DND-41 (cell line): ENCODE measurements at regions not wholly inside any gene's neighbourhood (a gene's known extent, or its start where the extent isn't known, plus 50 kb on each side); places are given as distances from the start of the nearest gene placed in this dataset.

ENCODE experiments used
- ATAC-seq: fragments of 200-7000 bp; cut with Tn5 transposase; 3 replicates; pipeline ENCODE4 v1.9.1; 2021; ENCODE audit warnings: low read depth; ENCODE audit not compliant: insufficient read depth
- DNase-seq: peaks from one replicate; pipeline ENCODE4 v3.0.0-alpha.2; 2020
- H2AFZ ChIP-seq: 2 replicates; pipeline ENCODE4 v1.6.0; 2012; ENCODE audit warnings: low read depth, low read length
- H3K27ac ChIP-seq: 2 replicates; pipeline ENCODE4 v1.5.1; 2012; ENCODE audit warnings: low read length, inconsistent platforms
- H3K27me3 ChIP-seq: fragments of 200-600 bp; sonication (generic); 2 replicates; pipeline ENCODE4 v1.6.0; 2012; ENCODE audit warnings: low read length, mild to moderate bottlenecking, inconsistent platforms; ENCODE audit not compliant: insufficient read depth, poor library complexity
- H3K36me3 ChIP-seq: 2 replicates; pipeline ENCODE4 v1.5.1; 2012; ENCODE audit warnings: low read length, inconsistent platforms; ENCODE audit not compliant: insufficient read depth
- H3K4me1 ChIP-seq: 2 replicates; pipeline ENCODE4 v1.5.1; 2012; ENCODE audit warnings: mild to moderate bottlenecking, low read length; ENCODE audit not compliant: insufficient read depth
- H3K4me2 ChIP-seq: 2 replicates; pipeline ENCODE4 v1.6.0; 2012; ENCODE audit warnings: mild to moderate bottlenecking, moderate library complexity, low read length, inconsistent platforms; ENCODE audit not compliant: insufficient read depth
- H3K4me3 ChIP-seq, 2 experiments: fragments of 200-600 bp in 1 of 2; shearing (Covaris generic) in 1 of 2; 2 replicates each; pipeline ENCODE4 v1.5.1; 2012 to 2016; ENCODE audit warnings: inconsistent platforms in 2 of 2, low read length in 2 of 2, mild to moderate bottlenecking in 2 of 2, low read depth in 1 of 2, moderate library complexity in 1 of 2
- H3K79me2 ChIP-seq: 2 replicates; pipeline ENCODE4 v1.6.0; 2012; ENCODE audit warnings: low read length, inconsistent platforms; ENCODE audit not compliant: insufficient read depth
- H3K9ac ChIP-seq: 2 replicates; pipeline ENCODE4 v1.6.0; 2012; ENCODE audit warnings: low read depth, mild to moderate bottlenecking, inconsistent platforms, low read length, moderate library complexity
- H3K9me3 ChIP-seq: 2 replicates; pipeline ENCODE4 v1.5.1; 2012; ENCODE audit warnings: low read length, moderate library complexity, mild to moderate bottlenecking, inconsistent platforms; ENCODE audit not compliant: insufficient read depth, severe bottlenecking
- H4K20me1 ChIP-seq: 2 replicates; pipeline ENCODE4 v1.6.0; 2012; ENCODE audit warnings: low read length; ENCODE audit not compliant: insufficient read depth
- CTCF ChIP-seq: IDR thresholded peaks from 2 replicates; pipeline ENCODE4 v1.5.1; 2012; ENCODE audit warnings: borderline replicate concordance, low read length, moderate library complexity, mild to moderate bottlenecking; ENCODE audit not compliant: poor library complexity, severe bottlenecking; ENCODE audit errors: extremely low read depth
- EZH2 ChIP-seq: IDR thresholded peaks from 3 replicates; pipeline ENCODE4 v1.6.1; 2012; ENCODE audit warnings: borderline replicate concordance, low read depth, mild to moderate bottlenecking, moderate library complexity, low read length, inconsistent platforms; ENCODE audit not compliant: severe bottlenecking

GRCh38 chr10:78996792-78997129, 72.0 kb upstream of the ZMIZ1 start:
- no peaks in the 10 kb centered on the region for H3K27me3 ChIP-seq
- H3K27ac ChIP-seq = no peak overlapping the region
- H4K20me1 ChIP-seq = 0 out of 2 replicates have a peak, but pooled peaks cover 2% of the 10 kb centered on the region
- no peaks in the 10 kb centered on the region for H3K4me1 ChIP-seq
- H3K36me3 ChIP-seq = no peaks in the 10 kb centered on the region
- DNase-seq (no peak), ATAC-seq (no peak)
- no peaks in the 10 kb centered on the region for H3K79me2 ChIP-seq
- no peak overlapping the region for H3K4me3 ChIP-seq
- TF ChIP-seq CTCF (no peak), EZH2 (no peak)
- no peaks in the 10 kb centered on the region for H3K9me3 ChIP-seq
- H2AFZ ChIP-seq = no peak overlapping the region
- no peak overlapping the region for H3K9ac ChIP-seq
- no peak overlapping the region for H3K4me2 ChIP-seq

GRCh38 chr10:78997635-78998618, 70.8 kb upstream of the ZMIZ1 start:
- Histone ChIP-seq H3K9me3 (no peaks in the 10 kb centered on the region), H3K79me2 (no peaks in the 10 kb centered on the region), H3K4me2 (no peak overlapping the region), H3K27ac (no peak overlapping the region), H3K36me3 (no peaks in the 10 kb centered on the region), H3K4me3 (no peak overlapping the region), H2AFZ (no peak overlapping the region), H4K20me1 (0 out of 2 replicates have a peak, but pooled peaks cover 2% of the 10 kb centered on the region), H3K27me3 (no peaks in the 10 kb centered on the region), H3K4me1 (no peaks in the 10 kb centered on the region), H3K9ac (no peak overlapping the region)
- TF ChIP-seq EZH2 (no peak), CTCF (no peak)
- DNase-seq (no peak), ATAC-seq (peak; percentile 75)

GRCh38 chr10:79001082-79001885, 67.5 kb upstream of the ZMIZ1 start:
- H3K4me3 ChIP-seq = no peak overlapping the region
- 0 out of 2 replicates have a peak, but pooled peaks cover 2% of the 10 kb centered on the region for H4K20me1 ChIP-seq
- no peaks in the 10 kb centered on the region for H3K27me3 ChIP-seq
- DNase-seq = no peak
- no peak for ATAC-seq
- no peaks in the 10 kb centered on the region for H3K4me1 ChIP-seq
- H3K9me3 ChIP-seq = no peaks in the 10 kb centered on the region
- TF ChIP-seq CTCF (no peak), EZH2 (no peak)
- H3K4me2 ChIP-seq = no peak overlapping the region
- no peaks in the 10 kb centered on the region for H3K79me2 ChIP-seq
- H3K27ac ChIP-seq = no peak overlapping the region
- no peak overlapping the region for H3K9ac ChIP-seq
- H2AFZ ChIP-seq = no peak overlapping the region
- no peaks in the 10 kb centered on the region for H3K36me3 ChIP-seq
